ENCODE measurements at regions not wholly inside any gene's neighbourhood (a gene's known extent, or its start where the extent isn't known, plus 50 kb on each side); places are given as distances from the start of the nearest gene placed in this dataset.
A peak's percentile ranks its signal among the peaks of the same experiment; 100 is the strongest.

GRCh38 chr2:150135223-150135883 is 352.1 kb downstream of the RND3 start:
- H3K4me3 ChIP-seq (ENCODE audit: low read length), result no peak overlapping the region
- DNase-seq (ENCODE audit: low read depth), result peak; percentile 76
- TF ChIP-seq, protein P1, sequence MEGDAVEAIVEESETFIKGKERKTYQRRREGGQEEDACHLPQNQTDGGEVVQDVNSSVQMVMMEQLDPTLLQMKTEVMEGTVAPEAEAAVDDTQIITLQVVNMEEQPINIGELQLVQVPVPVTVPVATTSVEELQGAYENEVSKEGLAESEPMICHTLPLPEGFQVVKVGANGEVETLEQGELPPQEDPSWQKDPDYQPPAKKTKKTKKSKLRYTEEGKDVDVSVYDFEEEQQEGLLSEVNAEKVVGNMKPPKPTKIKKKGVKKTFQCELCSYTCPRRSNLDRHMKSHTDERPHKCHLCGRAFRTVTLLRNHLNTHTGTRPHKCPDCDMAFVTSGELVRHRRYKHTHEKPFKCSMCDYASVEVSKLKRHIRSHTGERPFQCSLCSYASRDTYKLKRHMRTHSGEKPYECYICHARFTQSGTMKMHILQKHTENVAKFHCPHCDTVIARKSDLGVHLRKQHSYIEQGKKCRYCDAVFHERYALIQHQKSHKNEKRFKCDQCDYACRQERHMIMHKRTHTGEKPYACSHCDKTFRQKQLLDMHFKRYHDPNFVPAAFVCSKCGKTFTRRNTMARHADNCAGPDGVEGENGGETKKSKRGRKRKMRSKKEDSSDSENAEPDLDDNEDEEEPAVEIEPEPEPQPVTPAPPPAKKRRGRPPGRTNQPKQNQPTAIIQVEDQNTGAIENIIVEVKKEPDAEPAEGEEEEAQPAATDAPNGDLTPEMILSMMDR (conservative IDR thresholded peaks at IDR 0.05; ENCODE audit: low read length), result no peak

GRCh38 chr2:150134223-150134857 is 353.1 kb downstream of the RND3 start:
- no peak overlapping the region for H3K4me3 ChIP-seq (ENCODE audit: low read length)
- DNase-seq (ENCODE audit: low read depth), result peak; percentile 89
- TF ChIP-seq, protein P1 (conservative IDR thresholded peaks at IDR 0.05; ENCODE audit: low read length), result no peak

DNA sequence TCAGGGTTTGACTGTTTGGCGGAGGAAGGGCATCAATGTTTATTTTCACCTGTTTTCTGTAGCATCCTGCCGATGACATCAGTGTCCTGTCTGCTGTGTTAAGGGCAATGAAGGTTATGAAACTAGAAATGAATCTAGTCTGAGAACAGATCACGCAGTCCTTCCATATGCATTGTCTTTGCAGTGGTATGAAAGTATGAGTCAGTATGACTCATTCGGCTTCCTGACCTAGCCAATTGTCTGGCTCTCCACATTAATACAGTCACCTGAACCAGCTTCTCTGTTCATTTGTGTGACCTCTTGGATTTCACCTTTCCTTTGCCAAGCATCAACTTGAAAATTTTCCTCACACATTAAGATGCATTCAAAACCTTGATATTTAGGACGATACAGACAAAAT is 353.8 kb downstream of the RND3 start:
- DNase-seq (ENCODE audit: low read depth), result peak; percentile 91
- TF ChIP-seq, protein P1 (conservative IDR thresholded peaks at IDR 0.05; ENCODE audit: low read length), result no peak
- no peak overlapping the region for H3K4me3 ChIP-seq (ENCODE audit: low read length)

- H3K4me3 ChIP-seq (ENCODE audit: low read length), result no peak overlapping the region
- TF ChIP-seq, protein P1 (conservative IDR thresholded peaks at IDR 0.05; ENCODE audit: low read length), result no peak
- DNase-seq (ENCODE audit: low read depth), result no peak
These were observed 357.4 kb downstream of the RND3 start for GRCh38 chr2:150129921-150130575.

GRCh38 chr2:150127995-150128394 is 359.5 kb downstream of the RND3 start:
- DNase-seq (ENCODE audit: low read depth), result peak; percentile 50
- no peak overlapping the region for H3K4me3 ChIP-seq (ENCODE audit: low read length)
- TF ChIP-seq, protein P1 (conservative IDR thresholded peaks at IDR 0.05; ENCODE audit: low read length), result no peak

DNA sequence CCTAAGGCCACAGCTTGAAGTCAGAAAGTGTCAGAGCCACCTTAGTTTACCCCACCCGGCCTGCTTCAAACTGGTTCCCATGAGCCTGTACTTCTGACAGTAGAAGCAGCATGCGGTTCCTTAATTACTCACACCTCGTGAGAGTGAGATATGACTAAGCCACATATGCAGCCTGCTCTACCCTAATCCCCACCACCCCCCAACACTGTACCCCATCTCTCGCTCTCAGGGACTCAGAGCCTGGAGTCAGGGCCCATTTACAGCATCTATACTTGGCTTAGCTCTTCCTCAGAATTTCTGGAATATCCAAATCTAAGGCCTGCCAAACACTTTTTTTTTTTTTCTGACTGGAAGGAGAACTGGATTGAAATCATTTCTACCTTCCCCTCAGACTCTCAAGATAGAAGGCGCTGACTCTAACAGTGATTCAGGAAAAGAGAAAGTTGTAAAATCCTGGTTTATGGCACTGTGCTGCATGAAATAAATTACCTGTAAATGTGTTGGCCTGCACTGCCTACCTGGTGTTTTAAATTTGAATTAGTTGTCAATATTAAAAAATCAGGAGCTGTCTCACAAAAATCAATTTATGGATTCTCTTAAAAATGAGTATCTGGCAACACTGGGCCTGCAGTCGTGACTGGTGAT is 360.0 kb downstream of the RND3 start:
- DNase-seq (ENCODE audit: low read depth), result no peak
- TF ChIP-seq, protein P1 (conservative IDR thresholded peaks at IDR 0.05; ENCODE audit: low read length), result no peak
- no peak overlapping the region for H3K4me3 ChIP-seq (ENCODE audit: low read length)

All from AG10803 (cell line).